Kidney epithelial cell (primary cell): ENCODE measurements at regions not wholly inside any gene's neighbourhood (a gene's known extent, or its start where the extent isn't known, plus 50 kb on each side); places are given as distances from the start of the nearest gene placed in this dataset.
"Not testable (repeated sequence)": the region's sequence is repeated elsewhere in the genome, so short reads cannot be mapped to it uniquely, and the experiment has no call there.

Experiments used
- DNase-seq: peaks from one replicate; pipeline ENCODE4 v3.0.0-alpha.2; 2010; ENCODE audit warnings: low read depth
- H3K27me3 ChIP-seq: 2 replicates; pipeline ENCODE4 v1.6.0; 2011; ENCODE audit warnings: low read length; ENCODE audit not compliant: control insufficient read depth, insufficient read depth
- H3K36me3 ChIP-seq: 2 replicates; pipeline ENCODE4 v1.5.1; 2011; ENCODE audit warnings: low read length; ENCODE audit not compliant: control insufficient read depth, insufficient read depth
- H3K4me3 ChIP-seq: 2 replicates; pipeline ENCODE4 v1.5.1; 2011; ENCODE audit warnings: low read depth, mild to moderate bottlenecking, control low read depth, low read length
- CTCF ChIP-seq: IDR thresholded peaks from 2 replicates; pipeline ENCODE4 v1.5.1; 2011; ENCODE audit warnings: mild to moderate bottlenecking, moderate library complexity, low read length, control low read depth, inconsistent platforms; ENCODE audit not compliant: insufficient read depth, poor library complexity, severe bottlenecking

GRCh38 chr5:72584466-72584865 lies 77.3 kb upstream of the ZNF366 start:
- DNase-seq: no peak
- no peak for TF ChIP-seq CTCF
- H3K4me3 ChIP-seq: no peak overlapping the region
- no peaks in the 10 kb centered on the region for H3K27me3 ChIP-seq
- no peaks in the 10 kb centered on the region for H3K36me3 ChIP-seq

GRCh38 chr5:72579290-72579689 lies 72.1 kb upstream of the ZNF366 start:
- not testable (repeated sequence) for DNase-seq, H3K36me3 ChIP-seq, H3K27me3 ChIP-seq, H3K4me3 ChIP-seq

GRCh38 chr5:72572236-72572765 lies 65.1 kb upstream of the ZNF366 start:
- Histone ChIP-seq H3K27me3 (peaks cover 3% of the 10 kb centered on the region), H3K36me3 (no peaks in the 10 kb centered on the region), H3K4me3 (no peak overlapping the region)
- no peak for TF ChIP-seq CTCF
- DNase-seq: no peak

- no peak for TF ChIP-seq CTCF
- no peak overlapping the region for H3K4me3 ChIP-seq
- DNase-seq: no peak
- peaks cover 3% of the 10 kb centered on the region for H3K27me3 ChIP-seq
- H3K36me3 ChIP-seq: no peaks in the 10 kb centered on the region
These were observed 62.3 kb upstream of the ZNF366 start for GRCh38 chr5:72569408-72569944.

GRCh38 chr5:72566746-72567145 lies 59.5 kb upstream of the ZNF366 start:
- no peak overlapping the region for H3K4me3 ChIP-seq
- no peaks in the 10 kb centered on the region for H3K36me3 ChIP-seq
- H3K27me3 ChIP-seq: no peaks in the 10 kb centered on the region
- DNase-seq: no peak
- no peak for TF ChIP-seq CTCF

GRCh38 chr5:72565513-72566289 lies 58.5 kb upstream of the ZNF366 start:
- DNase-seq: no peak
- H3K4me3 ChIP-seq: no peak overlapping the region
- no peaks in the 10 kb centered on the region for H3K36me3 ChIP-seq
- TF ChIP-seq CTCF: no peak
- no peaks in the 10 kb centered on the region for H3K27me3 ChIP-seq
